Endothelial cell of umbilical vein (primary cell): ENCODE measurements at regions not wholly inside any gene's neighbourhood (a gene's known extent, or its start where the extent isn't known, plus 50 kb on each side); places are given as distances from the start of the nearest gene placed in this dataset.

Source experiments
- BruUV-seq: library from RNA; stranded (reverse); fragments of 400-500 nt; replicated peaks from 2 replicates; lab custom pipeline; 2021; lab: Mats Ljungman, UMichigan
- CTCF ChIA-PET: fragments of 300-600, 350-600 bp; sonication (Branson Sonifier 250); formaldehyde crosslinking; loops from one replicate; lab custom pipeline; 2021; ENCODE audit warnings: antibody characterized with exemption, inconsistent platforms; lab: Charles Lee
- POLR2A ChIA-PET: fragments of 300-600, 350-600 bp; sonication (Branson Sonifier 250); formaldehyde crosslinking; loops from one replicate; lab custom pipeline; 2021; ENCODE audit warnings: antibody characterized with exemption, inconsistent platforms; lab: Charles Lee
- DNase-seq: peaks from one replicate; pipeline ENCODE4 v3.0.0-alpha.2; 2011; ENCODE audit warnings: low read depth, low spot score
- FAIRE-seq: peaks from 2 replicates; lab custom pipeline; 2011; peaks lifted over from hg19 to GRCh38; lab: Jason Lieb, UNC
- H2AFZ ChIP-seq: 2 replicates; pipeline ENCODE4 v1.6.0; 2012; ENCODE audit warnings: low read depth, low read length, control low read depth, inconsistent platforms
- H3K27ac ChIP-seq: 2 replicates; pipeline ENCODE4 v1.5.1; 2011; ENCODE audit warnings: low read depth, mild to moderate bottlenecking, control low read depth, low read length, moderate library complexity; ENCODE audit not compliant: insufficient read depth
- H3K27me3 ChIP-seq, 2 experiments: 2 replicates each; pipeline versions ENCODE4 v1.6.0 to v1.6.1; 2011; ENCODE audit warnings: low read length in 2 of 2, mixed read lengths in 1 of 2; ENCODE audit not compliant: control insufficient read depth in 2 of 2, insufficient read depth in 2 of 2
- H3K36me3 ChIP-seq, 2 experiments: 2 replicates in 1 of 2; 3 replicates in 1 of 2; pipeline ENCODE4 v1.5.1; 2011; ENCODE audit warnings: low read length in 2 of 2, mild to moderate bottlenecking in 1 of 2, moderate library complexity in 1 of 2; ENCODE audit not compliant: control insufficient read depth in 2 of 2, insufficient read depth in 2 of 2; ENCODE audit errors: extremely low read depth in 1 of 2
- H3K4me1 ChIP-seq: 3 replicates; pipeline ENCODE4 v1.5.1; 2011; ENCODE audit warnings: mild to moderate bottlenecking, low read length; ENCODE audit not compliant: control insufficient read depth, insufficient read depth; ENCODE audit errors: extremely low read depth
- H3K4me2 ChIP-seq: 2 replicates; pipeline ENCODE4 v1.6.1; 2011; ENCODE audit warnings: low read length, control low read depth, mixed read lengths; ENCODE audit not compliant: insufficient read depth
- H3K4me3 ChIP-seq, 3 experiments: fragments of 200-600 bp in 1 of 3; sonication (generic), shearing (Covaris generic) in 1 of 3; replicated peaks in 1 of 3; 2 replicates each; pipeline ENCODE4 v1.5.1; 2011 to 2016; ENCODE audit warnings: control low read depth in 3 of 3, low read length in 3 of 3, mild to moderate bottlenecking in 2 of 3, inconsistent platforms in 1 of 3, low read depth in 1 of 3, moderate library complexity in 1 of 3; ENCODE audit not compliant: insufficient read depth in 1 of 3
- H3K79me2 ChIP-seq: 2 replicates; pipeline ENCODE4 v1.6.0; 2012; ENCODE audit warnings: low read length, inconsistent platforms; ENCODE audit not compliant: control insufficient read depth, insufficient read depth
- H3K9ac ChIP-seq: replicated peaks from 2 replicates; pipeline ENCODE3; 2011; ENCODE audit warnings: low read length, control low read depth; ENCODE audit not compliant: insufficient read depth; ENCODE audit errors: extremely low read depth
- H3K9me1 ChIP-seq: replicated peaks from 3 replicates; pipeline ENCODE4 v1.6.0; 2011; ENCODE audit warnings: mild to moderate bottlenecking, low read length; ENCODE audit not compliant: control insufficient read depth, insufficient read depth; ENCODE audit errors: extremely low read depth
- H3K9me3 ChIP-seq: replicated peaks from 2 replicates; pipeline ENCODE4 v1.5.1; 2012; ENCODE audit warnings: low read length, inconsistent platforms; ENCODE audit not compliant: control insufficient read depth, insufficient read depth
- H4K20me1 ChIP-seq: replicated peaks from 2 replicates; pipeline ENCODE3; 2011; ENCODE audit warnings: mild to moderate bottlenecking, low read length; ENCODE audit not compliant: control insufficient read depth, insufficient read depth; ENCODE audit errors: extremely low read depth
- EZH2 ChIP-seq: IDR thresholded peaks from 2 replicates; pipeline ENCODE4 v1.6.1; 2012; ENCODE audit warnings: borderline replicate concordance, low read depth, mild to moderate bottlenecking, moderate library complexity, low read length, inconsistent platforms; ENCODE audit not compliant: severe bottlenecking
- FOS ChIP-seq: IDR thresholded peaks from 2 replicates; pipeline ENCODE4 v1.6.1; 2011; ENCODE audit warnings: mild to moderate bottlenecking, low read length, moderate library complexity, borderline replicate concordance; ENCODE audit not compliant: insufficient read depth
- GATA2 ChIP-seq: IDR thresholded peaks from 2 replicates; pipeline ENCODE4 v1.7.0; 2011; ENCODE audit warnings: low read depth, mild to moderate bottlenecking, moderate library complexity, mixed read lengths, low read length; ENCODE audit not compliant: insufficient read length, insufficient read depth
- JUN ChIP-seq: IDR thresholded peaks from 2 replicates; pipeline ENCODE4 v1.6.1; 2011; ENCODE audit warnings: borderline replicate concordance, low read depth; ENCODE audit not compliant: insufficient read length, insufficient read depth
- MAX ChIP-seq: IDR thresholded peaks from 2 replicates; pipeline ENCODE4 v1.6.1; 2011; ENCODE audit not compliant: insufficient read depth, insufficient read length
- MYC ChIP-seq: IDR thresholded peaks from one replicate; pipeline ENCODE4 v1.6.1; 2011; ENCODE audit warnings: mild to moderate bottlenecking, low read depth, low read length
- POLR2A ChIP-seq: IDR thresholded peaks from 2 replicates; pipeline ENCODE4 v1.6.1; 2012; ENCODE audit warnings: low read depth, mild to moderate bottlenecking, control low read depth, low read length
- POLR2AphosphoS5 ChIP-seq: IDR thresholded peaks from 2 replicates; pipeline ENCODE4 v1.6.1; 2012; ENCODE audit warnings: low read depth, mild to moderate bottlenecking, control low read depth, low read length, moderate library complexity; ENCODE audit not compliant: insufficient read depth
- dilution Hi-C: fragments of 300-500 bp; cut with MboI; formaldehyde crosslinking; loops from one replicate; pipeline ENCODE4 v1.15.0; 2019; ENCODE audit warnings: low sequenced_read_pairs; ENCODE audit not compliant: extremely low pct_ligation_motif_present
- intact Hi-C: fragments of 100-400 bp; cut with micrococcal nuclease; formaldehyde crosslinking; loops from one replicate; pipeline ENCODE4 v1.10.0; 2022
- TF ChIP-seq, protein P1 (sequence below), 2 donors: IDR thresholded peaks; 1 replicate in 1 of 2; 2 replicates in 1 of 2; pipeline ENCODE4 v1.5.1; 2011; ENCODE audit warnings: low read length in 2 of 2, mild to moderate bottlenecking in 2 of 2, moderate library complexity in 2 of 2, control low read depth in 1 of 2, inconsistent platforms in 1 of 2, low read depth in 1 of 2; ENCODE audit not compliant: insufficient read depth in 1 of 2; ENCODE audit errors: extremely low read depth in 1 of 2

DNA sequence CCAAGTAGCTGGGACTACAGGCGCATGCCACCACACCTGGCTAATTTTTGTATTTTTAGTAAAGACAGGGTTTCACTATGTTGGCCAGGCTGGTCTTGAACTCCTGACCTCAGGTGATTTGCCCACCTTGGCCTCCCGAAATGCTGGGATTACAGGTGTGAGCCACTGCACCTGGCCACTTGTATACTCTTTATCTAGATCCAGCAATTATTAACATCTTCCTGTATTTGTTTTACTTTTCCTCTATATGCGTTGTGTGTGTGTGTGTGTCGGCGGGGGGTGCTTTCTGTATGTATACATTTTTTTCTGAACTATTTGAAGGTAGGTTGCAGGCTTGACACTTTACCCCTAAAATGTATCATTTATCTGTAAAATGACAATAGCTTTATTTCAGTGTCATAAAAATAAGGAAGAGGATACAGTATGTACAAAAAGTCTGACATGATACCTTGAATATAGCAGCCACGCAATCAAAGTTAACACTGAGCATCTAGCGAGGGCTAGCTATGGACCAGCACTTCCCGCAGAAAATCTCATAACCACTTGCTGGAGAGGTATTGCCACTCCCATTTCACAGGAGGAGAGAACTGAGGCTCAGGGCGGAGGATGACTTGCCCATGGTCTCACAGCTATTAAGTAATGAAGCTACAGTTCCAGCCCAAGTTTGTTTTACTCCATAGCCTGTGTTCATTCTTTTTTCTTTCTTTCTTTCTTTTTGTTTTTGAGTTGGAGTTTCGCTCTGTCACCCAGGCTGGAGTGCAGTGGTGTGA lies 251.3 kb downstream of the MYCN start:
- dilution Hi-C loops: no loop called here
- no TSS peak for BruUV-seq
- CTCF ChIA-PET: no interaction called here

More for the DNA sequence above, 251.3 kb downstream of the MYCN start:
- TF ChIP-seq POLR2AphosphoS5: no peak
- TF ChIP-seq FOS: no peak
- TF ChIP-seq POLR2A: no peak
- TF ChIP-seq EZH2: no peak
- TF ChIP-seq JUN: no peak
- TF ChIP-seq, protein P1, sequence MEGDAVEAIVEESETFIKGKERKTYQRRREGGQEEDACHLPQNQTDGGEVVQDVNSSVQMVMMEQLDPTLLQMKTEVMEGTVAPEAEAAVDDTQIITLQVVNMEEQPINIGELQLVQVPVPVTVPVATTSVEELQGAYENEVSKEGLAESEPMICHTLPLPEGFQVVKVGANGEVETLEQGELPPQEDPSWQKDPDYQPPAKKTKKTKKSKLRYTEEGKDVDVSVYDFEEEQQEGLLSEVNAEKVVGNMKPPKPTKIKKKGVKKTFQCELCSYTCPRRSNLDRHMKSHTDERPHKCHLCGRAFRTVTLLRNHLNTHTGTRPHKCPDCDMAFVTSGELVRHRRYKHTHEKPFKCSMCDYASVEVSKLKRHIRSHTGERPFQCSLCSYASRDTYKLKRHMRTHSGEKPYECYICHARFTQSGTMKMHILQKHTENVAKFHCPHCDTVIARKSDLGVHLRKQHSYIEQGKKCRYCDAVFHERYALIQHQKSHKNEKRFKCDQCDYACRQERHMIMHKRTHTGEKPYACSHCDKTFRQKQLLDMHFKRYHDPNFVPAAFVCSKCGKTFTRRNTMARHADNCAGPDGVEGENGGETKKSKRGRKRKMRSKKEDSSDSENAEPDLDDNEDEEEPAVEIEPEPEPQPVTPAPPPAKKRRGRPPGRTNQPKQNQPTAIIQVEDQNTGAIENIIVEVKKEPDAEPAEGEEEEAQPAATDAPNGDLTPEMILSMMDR (IDR thresholded peaks at IDR 0.05; ENCODE audit: extremely low read depth in 1 of 2, insufficient read depth in 1 of 2, low read depth in 1 of 2, low read length in 2 of 2): no peak
- TF ChIP-seq MYC: no peak
- TF ChIP-seq GATA2: no peak
- no peak for TF ChIP-seq MAX
- Histone ChIP-seq H3K9ac (no peak overlapping the region), H4K20me1 (no peaks in the 10 kb centered on the region), H3K4me2 (no peak overlapping the region), H3K27me3 (no peaks in the 10 kb centered on the region), H3K4me3 (no peak overlapping the region), H2AFZ (no peak overlapping the region), H3K9me3 (peaks cover 6% of the 10 kb centered on the region), H3K9me1 (no peaks in the 10 kb centered on the region), H3K27ac (no peak overlapping the region), H3K79me2 (no peaks in the 10 kb centered on the region), H3K4me1 (no peaks in the 10 kb centered on the region), H3K36me3 (no peaks in the 10 kb centered on the region)
- intact Hi-C loops: no loop called here
- DNase-seq (no peak), FAIRE-seq (no peak)
- POLR2A ChIA-PET: no interaction called here
